ENCODE measurements at regions not wholly inside any gene's neighbourhood (a gene's known extent, or its start where the extent isn't known, plus 50 kb on each side); places are given as distances from the start of the nearest gene placed in this dataset.

DNA sequence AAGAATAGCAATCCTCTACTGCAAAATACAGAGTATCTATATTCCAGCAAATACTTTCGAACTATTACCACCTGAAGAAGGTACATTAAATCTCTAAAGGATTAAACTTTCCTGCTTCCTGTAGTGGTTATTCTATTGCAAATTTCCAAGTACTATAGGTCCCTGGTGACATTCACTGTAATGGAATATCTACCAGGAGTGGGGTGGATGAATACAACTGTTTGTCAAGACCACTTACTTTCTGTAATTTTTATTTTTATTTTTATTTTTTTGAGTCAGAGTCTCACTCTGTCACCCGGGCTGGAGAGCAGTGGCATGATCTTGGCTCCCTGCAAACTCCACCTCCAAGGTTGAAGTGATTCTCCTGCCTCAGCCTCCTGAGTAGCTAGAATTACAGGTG, 389.5 kb downstream of the TMEM114 start:
- Histone ChIP-seq H3K4me1 (ENCODE audit: control insufficient read depth in 1 of 2, insufficient read depth in 2 of 2, low read length in 2 of 2) (no peaks in the 10 kb centered on the region), H3K4me2 (ENCODE audit: low read length) (no peak overlapping the region), H3K79me2 (ENCODE audit: insufficient read depth, low read length) (no peaks in the 10 kb centered on the region), H3K4me3 (replicated peaks in 1 of 2; ENCODE audit: low read depth in 1 of 2, low read length in 2 of 2) (no peak overlapping the region), H3K36me3 (ENCODE audit: control insufficient read depth in 1 of 2, insufficient read depth in 2 of 2, low read length in 2 of 2) (no peaks in the 10 kb centered on the region), H2AFZ (ENCODE audit: low read depth, low read length, poor library complexity, severe bottlenecking) (no peak overlapping the region), H3K9ac (ENCODE audit: low read length) (no peak overlapping the region), H3K9me3 (ENCODE audit: control insufficient read depth in 1 of 2, insufficient read depth in 1 of 2, low read depth in 1 of 2, low read length in 2 of 2) (peaks cover 3 to 15% of the 10 kb centered on the region in 2 experiments; a peak in 2 of 4 replicates), H3K27ac (ENCODE audit: low read depth, low read length) (no peak overlapping the region), H3K27me3 (ENCODE audit: insufficient read depth, low read length) (no peaks in the 10 kb centered on the region), H3K9me2 (ENCODE audit: insufficient read depth) (no peaks in the 10 kb centered on the region), H4K20me1 (ENCODE audit: insufficient read depth) (no peaks in the 10 kb centered on the region; the same call in 1 of the 2 replicates)
- DNase-seq (ENCODE audit: low read depth, low spot score), result no peak
- ATAC-seq, result no peak
- no TSS peak for BruUV-seq (replicated peaks)
- intact Hi-C loops (cut with micrococcal nuclease), result no loop called here
- TF ChIP-seq, protein P1, sequence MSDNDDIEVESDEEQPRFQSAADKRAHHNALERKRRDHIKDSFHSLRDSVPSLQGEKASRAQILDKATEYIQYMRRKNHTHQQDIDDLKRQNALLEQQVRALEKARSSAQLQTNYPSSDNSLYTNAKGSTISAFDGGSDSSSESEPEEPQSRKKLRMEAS (IDR thresholded peaks at IDR 0.05), result no peak
- no peak for TF ChIP-seq EZH2phosphoT487 (IDR thresholded peaks at IDR 0.05; ENCODE audit: borderline replicate concordance)
- ChIA-PET POLR2A (no interaction called here), CTCF (no interaction called here), RAD21 (ENCODE audit: low non-redundant PET in 1 of 2, low total read pairs in 2 of 2, uncharacterized antibody in 2 of 2, unreplicated experiment in 2 of 2) (no interaction called here)

DNA sequence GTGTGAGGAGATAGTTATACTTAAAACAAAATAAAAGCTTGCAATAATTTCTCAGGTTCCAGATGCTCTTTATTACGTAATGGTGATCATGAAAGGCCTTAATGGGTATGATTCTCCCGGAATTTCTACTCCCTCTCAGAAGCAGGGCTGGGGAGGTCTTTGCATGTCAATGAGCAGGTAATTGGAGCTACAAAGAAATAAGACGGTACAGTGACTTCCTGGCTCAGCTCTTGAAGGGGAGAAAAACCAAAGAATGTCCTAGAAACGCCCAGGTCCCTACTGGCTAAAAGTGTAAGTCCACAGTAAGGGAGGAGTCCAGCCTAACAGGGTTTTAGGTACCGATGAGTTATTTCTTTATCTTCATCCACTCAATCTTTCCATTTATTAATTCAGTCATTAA, 390.9 kb downstream of the TMEM114 start:
- no peak overlapping the region for H3K27ac ChIP-seq (ENCODE audit: low read depth, low read length)
- no peaks in the 10 kb centered on the region for H3K4me1 ChIP-seq (ENCODE audit: control insufficient read depth in 1 of 2, insufficient read depth in 2 of 2, low read length in 2 of 2)
- no peak for DNase-seq (ENCODE audit: low read depth, low spot score)
- H4K20me1 ChIP-seq (ENCODE audit: insufficient read depth), result no peaks in the 10 kb centered on the region; the same call in 1 of the 2 replicates
- H2AFZ ChIP-seq (ENCODE audit: low read depth, low read length, poor library complexity, severe bottlenecking), result no peak overlapping the region
- CTCF ChIA-PET, result no interaction called here
- intact Hi-C loops (cut with micrococcal nuclease), result no loop called here
- H3K9ac ChIP-seq (ENCODE audit: low read length), result no peak overlapping the region
- H3K4me2 ChIP-seq (ENCODE audit: low read length), result no peak overlapping the region
- BruUV-seq (replicated peaks), result no TSS peak
- ATAC-seq, result no peak
- POLR2A ChIA-PET, result no interaction called here
- TF ChIP-seq EGR1 (IDR thresholded peaks at IDR 0.05; ENCODE audit: low read depth) (no peak), TCF7L2 (IDR thresholded peaks at IDR 0.05; ENCODE audit: borderline replicate concordance, extremely low read depth, insufficient read depth, insufficient read length) (no peak), JUND (IDR thresholded peaks at IDR 0.05) (no peak), SRF (IDR thresholded peaks at IDR 0.05; ENCODE audit: low read depth) (no peak), ATF3 (IDR thresholded peaks at IDR 0.05) (no peak), ZNF274 (IDR thresholded peaks at IDR 0.05; ENCODE audit: low read depth, low read length) (no peak), FOSL1 (IDR thresholded peaks at IDR 0.05; ENCODE audit: low read depth) (no peak), CEBPB (IDR thresholded peaks at IDR 0.05; ENCODE audit: low read depth) (no peak), SP1 (IDR thresholded peaks at IDR 0.05; ENCODE audit: low read depth) (no peak), EZH2 (IDR thresholded peaks at IDR 0.05) (no peak), CBX3 (IDR thresholded peaks at IDR 0.05; ENCODE audit: low read depth) (no peak), RAD21 (IDR thresholded peaks at IDR 0.05; ENCODE audit: low read depth) (no peak), EZH2phosphoT487 (IDR thresholded peaks at IDR 0.05; ENCODE audit: borderline replicate concordance) (no peak), ZFX (IDR thresholded peaks at IDR 0.05) (no peak)
- TF ChIP-seq, protein P2, sequence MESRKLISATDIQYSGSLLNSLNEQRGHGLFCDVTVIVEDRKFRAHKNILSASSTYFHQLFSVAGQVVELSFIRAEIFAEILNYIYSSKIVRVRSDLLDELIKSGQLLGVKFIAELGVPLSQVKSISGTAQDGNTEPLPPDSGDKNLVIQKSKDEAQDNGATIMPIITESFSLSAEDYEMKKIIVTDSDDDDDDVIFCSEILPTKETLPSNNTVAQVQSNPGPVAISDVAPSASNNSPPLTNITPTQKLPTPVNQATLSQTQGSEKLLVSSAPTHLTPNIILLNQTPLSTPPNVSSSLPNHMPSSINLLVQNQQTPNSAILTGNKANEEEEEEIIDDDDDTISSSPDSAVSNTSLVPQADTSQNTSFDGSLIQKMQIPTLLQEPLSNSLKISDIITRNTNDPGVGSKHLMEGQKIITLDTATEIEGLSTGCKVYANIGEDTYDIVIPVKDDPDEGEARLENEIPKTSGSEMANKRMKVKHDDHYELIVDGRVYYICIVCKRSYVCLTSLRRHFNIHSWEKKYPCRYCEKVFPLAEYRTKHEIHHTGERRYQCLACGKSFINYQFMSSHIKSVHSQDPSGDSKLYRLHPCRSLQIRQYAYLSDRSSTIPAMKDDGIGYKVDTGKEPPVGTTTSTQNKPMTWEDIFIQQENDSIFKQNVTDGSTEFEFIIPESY (IDR thresholded peaks at IDR 0.05; ENCODE audit: extremely low read depth, insufficient replicate concordance, low read length), result no peak
- TF ChIP-seq, protein P1 (IDR thresholded peaks at IDR 0.05), result no peak
- H3K36me3 ChIP-seq (ENCODE audit: control insufficient read depth in 1 of 2, insufficient read depth in 2 of 2, low read length in 2 of 2), result no peaks in the 10 kb centered on the region
- no peaks in the 10 kb centered on the region for H3K79me2 ChIP-seq (ENCODE audit: insufficient read depth, low read length)
- RAD21 ChIA-PET (ENCODE audit: low non-redundant PET in 1 of 2, low total read pairs in 2 of 2, uncharacterized antibody in 2 of 2, unreplicated experiment in 2 of 2), result no interaction called here
- H3K9me2 ChIP-seq (ENCODE audit: insufficient read depth), result no peaks in the 10 kb centered on the region
- peaks cover 5 to 14% of the 10 kb centered on the region in 2 experiments; a peak in 2 of 4 replicates for H3K9me3 ChIP-seq (ENCODE audit: control insufficient read depth in 1 of 2, insufficient read depth in 1 of 2, low read depth in 1 of 2, low read length in 2 of 2)
- H3K27me3 ChIP-seq (ENCODE audit: insufficient read depth, low read length), result no peaks in the 10 kb centered on the region
- no peak overlapping the region for H3K4me3 ChIP-seq (replicated peaks in 1 of 2; ENCODE audit: low read depth in 1 of 2, low read length in 2 of 2)

All from HCT116 (cell line).